ENCODE measurements at regions not wholly inside any gene's neighbourhood (a gene's known extent, or its start where the extent isn't known, plus 50 kb on each side); places are given as distances from the start of the nearest gene placed in this dataset.

GRCh38 chr3:36097209-36097608, 283.1 kb upstream of the STAC start:
- TF ChIP-seq CTCF (IDR thresholded peaks at IDR 0.05) (no peak), POLR2A (IDR thresholded peaks at IDR 0.05) (no peak)
